K562 (cell line): ENCODE measurements at regions not wholly inside any gene's neighbourhood (a gene's known extent, or its start where the extent isn't known, plus 50 kb on each side); places are given as distances from the start of the nearest gene placed in this dataset.

ENCODE experiments used
- ATAC-seq: fragments of 200-7000 bp; cut with Tn5 transposase; 3 replicates; pipeline ENCODE4 v1.9.1; 2020; ENCODE audit warnings: moderate library complexity
- BruUV-seq: library from RNA; stranded (reverse); fragments of 400-500 nt; replicated peaks from 2 replicates; lab custom pipeline; 2021; lab: Mats Ljungman, UMichigan
- CTCF ChIA-PET: fragments of 300-600 bp; formaldehyde crosslinking; extraction: SDS; loops from one replicate; lab custom pipeline; 2021; ENCODE audit warnings: low intra/inter-chr PET ratio; lab: Yijun Ruan, JAX
- POLR2A ChIA-PET: fragments of 300-600, 350-650 bp; sonication (Branson Sonifier 250); formaldehyde crosslinking; extraction: SDS; loops from one replicate; lab custom pipeline; 2021; ENCODE audit warnings: antibody characterized with exemption, inconsistent platforms; lab: Yijun Ruan, JAX
- DNase-seq, 4 experiments: peaks; one replicate each; pipeline versions ENCODE4 v3.0.0 to v3.0.0-alpha.2; 2011 to 2018; ENCODE audit warnings: low spot score in 3 of 4, mixed read lengths in 3 of 4; ENCODE audit errors: extremely low read depth in 1 of 4
- FAIRE-seq: peaks from 2 replicates; lab custom pipeline; 2011; peaks lifted over from hg19 to GRCh38; lab: Jason Lieb, UNC
- H2AFZ ChIP-seq: 2 replicates; pipeline ENCODE4 v1.6.0; 2011; ENCODE audit warnings: low read depth, low read length, control low read depth, inconsistent platforms
- H3K27ac ChIP-seq: fragments of 200-600 bp; 3 replicates; pipeline ENCODE4 v1.8.0; 2011; ENCODE audit warnings: low read depth, mild to moderate bottlenecking, control low read depth, inconsistent platforms, low read length, moderate library complexity, mixed read lengths; ENCODE audit errors: extremely low read depth
- H3K27me3 ChIP-seq, 2 experiments: fragments of 300-600 bp in 1 of 2; 2 replicates in 1 of 2; 3 replicates in 1 of 2; pipeline versions ENCODE4 v1.6.0 to v1.8.0; 2011; ENCODE audit warnings: inconsistent platforms in 2 of 2, low read length in 2 of 2, mild to moderate bottlenecking in 1 of 2, mixed read lengths in 1 of 2, moderate library complexity in 1 of 2; ENCODE audit not compliant: control insufficient read depth in 2 of 2, insufficient read depth in 2 of 2
- H3K36me3 ChIP-seq: fragments of 300-600 bp; 3 replicates; pipeline ENCODE4 v1.8.0; 2011; ENCODE audit warnings: mild to moderate bottlenecking, low read length, inconsistent platforms; ENCODE audit not compliant: control insufficient read depth, insufficient read depth
- H3K4me1 ChIP-seq, 2 experiments: fragments of 200-600 bp in 1 of 2; replicated peaks in 1 of 2; 2 replicates in 1 of 2; 3 replicates in 1 of 2; pipeline versions ENCODE4 v1.5.1 to v1.8.0; 2011; ENCODE audit warnings: inconsistent platforms in 2 of 2, low read length in 2 of 2, mild to moderate bottlenecking in 1 of 2, mixed read lengths in 1 of 2, moderate library complexity in 1 of 2; ENCODE audit not compliant: control insufficient read depth in 2 of 2, insufficient read depth in 2 of 2
- H3K4me2 ChIP-seq: 2 replicates; pipeline ENCODE4 v1.6.1; 2011; ENCODE audit warnings: low read length, control low read depth, inconsistent platforms, mixed read lengths; ENCODE audit not compliant: insufficient read depth
- H3K4me3 ChIP-seq: fragments of 200-600 bp; sonication (generic), shearing (Covaris generic); 2 replicates; pipeline ENCODE4 v1.5.1; 2016; ENCODE audit warnings: control low read depth, inconsistent platforms
- H3K79me2 ChIP-seq: fragments of 200-600 bp; 3 replicates; pipeline ENCODE4 v1.8.0; 2011; ENCODE audit warnings: low read length, inconsistent platforms; ENCODE audit not compliant: control insufficient read depth, insufficient read depth
- H3K9ac ChIP-seq, 2 experiments: 2 replicates each; pipeline versions ENCODE4 v1.6.0 to v1.6.1; 2011; ENCODE audit warnings: low read depth in 2 of 2, low read length in 2 of 2, control low read depth in 1 of 2, inconsistent platforms in 1 of 2, mild to moderate bottlenecking in 1 of 2, mixed read lengths in 1 of 2; ENCODE audit not compliant: insufficient read depth in 1 of 2
- H3K9me1 ChIP-seq: one replicate; pipeline ENCODE4 v1.6.0; 2011; ENCODE audit warnings: inconsistent platforms, mild to moderate bottlenecking, low read length, moderate library complexity; ENCODE audit not compliant: control insufficient read depth, insufficient read depth
- H3K9me3 ChIP-seq: replicated peaks from 2 replicates; pipeline ENCODE4 v1.5.1; 2011; ENCODE audit warnings: low read depth, low read length, inconsistent platforms; ENCODE audit not compliant: control insufficient read depth, insufficient read depth
- H4K20me1 ChIP-seq: replicated peaks from 2 replicates; pipeline ENCODE4 v1.6.1; 2011; ENCODE audit warnings: low read length, inconsistent platforms, mixed read lengths; ENCODE audit not compliant: control insufficient read depth, insufficient read depth
- BMI1 ChIP-seq: fragments of 150-350 bp; IDR thresholded peaks from 2 replicates; pipeline ENCODE4 v1.6.1; 2014; ENCODE audit warnings: low read length
- EP400 ChIP-seq: fragments of 450-650 bp; IDR thresholded peaks from 2 replicates; pipeline ENCODE4 v1.6.1; 2017; ENCODE audit warnings: antibody characterized with exemption, mild to moderate bottlenecking, moderate library complexity
- HOXB6 ChIP-seq: fragments of 250-450 bp; sonication (Bioruptor Pico); IDR thresholded peaks from 2 replicates; pipeline ENCODE4 v1.5.1; 2022; ENCODE audit warnings: mild to moderate bottlenecking, borderline replicate concordance
- KLF10 ChIP-seq: fragments of 250-450 bp; sonication (Bioruptor Pico); IDR thresholded peaks from 2 replicates; pipeline ENCODE4 v1.6.1; 2021; ENCODE audit warnings: matching md5 sums
- PYGO2 ChIP-seq: fragments of 450-650 bp; IDR thresholded peaks from 2 replicates; pipeline ENCODE4 v1.6.1; 2016; ENCODE audit warnings: mild to moderate bottlenecking, missing genetic modification characterization, moderate library complexity, missing compliant biosample characterization
- RAD21 ChIP-seq, 2 experiments: fragments of 250-450 bp in 1 of 2; fragments of 450-650 bp in 1 of 2; sonication (Bioruptor Pico) in 1 of 2; formaldehyde crosslinking in 1 of 2; IDR thresholded peaks in 1 of 2; conservative IDR thresholded peaks in 1 of 2; 2 replicates each; pipeline versions ENCODE4 v1.4.0 to v1.8.0; 2020 to 2022; ENCODE audit warnings: mild to moderate bottlenecking in 2 of 2, moderate library complexity in 1 of 2
- SIX5 ChIP-seq, 2 experiments: IDR thresholded peaks; 2 replicates each; pipeline ENCODE4 v1.6.1; 2011; ENCODE audit warnings: low read length in 2 of 2, borderline replicate concordance in 1 of 2, low read depth in 1 of 2, mild to moderate bottlenecking in 1 of 2, moderate library complexity in 1 of 2; ENCODE audit not compliant: insufficient read depth in 1 of 2
- ZNF583 ChIP-seq: fragments of 250-450 bp; sonication (Bioruptor Pico); IDR thresholded peaks from 2 replicates; pipeline ENCODE4 v1.4.0; 2020
- WGBS: fragments of 100-300 bp; shearing (Covaris generic); methylation state at CpG from one replicate; pipeline ENCODE4 v1.1.6; 2016; ENCODE audit warnings: low coverage, mixed read lengths; ENCODE audit not compliant: insufficient coverage; ENCODE audit errors: missing lambda C conversion rate; 5-methylcytosine and 5-hydroxymethylcytosine counted together
- in situ Hi-C: fragments of 300-500 bp; cut with MboI; formaldehyde crosslinking; loops from 4 replicates; pipeline ENCODE4 v1.15.0; 2018; ENCODE audit warnings: inconsistent platforms, mixed read lengths
- intact Hi-C: fragments of 100-400 bp; cut with micrococcal nuclease; formaldehyde crosslinking; loops from 2 replicates; pipeline ENCODE4 v1.14.2; 2022
- TF ChIP-seq, protein P1 (sequence below): fragments of 450-650 bp; IDR thresholded peaks from 2 replicates; pipeline ENCODE4 v1.7.0; 2016; ENCODE audit warnings: borderline replicate concordance
- TF ChIP-seq, protein P2 (sequence below): fragments of 250-450 bp; sonication (Bioruptor Pico); IDR thresholded peaks from 2 replicates; pipeline ENCODE4 v1.5.0; 2021; ENCODE audit warnings: mild to moderate bottlenecking, borderline replicate concordance
- TF ChIP-seq, protein P3 (sequence below): fragments of 450-650 bp; IDR thresholded peaks from 2 replicates; pipeline ENCODE4 v1.6.1; 2016; ENCODE audit warnings: missing biosample characterization, missing genetic modification characterization

DNA sequence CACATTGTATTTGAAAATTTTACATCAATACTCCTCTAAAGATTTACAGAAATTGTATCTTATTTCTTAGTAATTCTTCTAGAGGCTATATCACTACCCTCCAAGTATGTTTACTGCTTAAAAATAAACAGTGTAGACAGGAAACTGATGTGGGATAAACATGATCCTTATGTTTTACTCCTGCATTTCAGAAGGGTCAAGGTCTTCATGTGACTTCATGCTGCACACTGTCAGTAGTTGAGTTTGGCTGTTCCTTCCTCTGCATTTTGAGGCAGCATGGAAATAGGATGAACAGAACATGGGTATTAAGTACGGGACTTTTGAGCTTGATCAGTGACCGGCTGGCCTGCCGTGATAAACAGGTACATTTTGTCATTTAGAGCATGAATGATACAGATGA lies 179.2 kb upstream of the FERMT1 start:
- ChIA-PET CTCF (no interaction called here), POLR2A (no interaction called here)
- Histone ChIP-seq H3K9me3 (no peaks in the 10 kb centered on the region), H3K4me1 (no peaks in the 10 kb centered on the region), H3K4me2 (no peak overlapping the region), H3K36me3 (no peaks in the 10 kb centered on the region), H2AFZ (no peak overlapping the region), H3K9ac (no peak overlapping the region), H3K79me2 (no peaks in the 10 kb centered on the region), H3K27ac (no peak overlapping the region)
- BruUV-seq = no TSS peak
- no peak for FAIRE-seq
- intact Hi-C loops = no loop called here
- WGBS = 0% methylated on average over 3 of the region's 3 CpGs
- TF ChIP-seq SIX5 (IDR thresholded peaks at IDR 0.05; ENCODE audit: borderline replicate concordance in 1 of 2, insufficient read depth in 1 of 2, low read depth in 1 of 2, low read length in 2 of 2) = no peak
- TF ChIP-seq PYGO2 = no peak
- TF ChIP-seq RAD21 (CRISPR knock-in tag; conservative IDR thresholded peaks at IDR 0.05 in 1 of 2, IDR thresholded peaks at IDR 0.05 in 1 of 2) = no peak
- TF ChIP-seq, all 486 proteins: peak for 0
- no peak overlapping the region for H3K4me3 ChIP-seq
- in situ Hi-C loops = no loop called here
- ATAC-seq (no peak), DNase-seq (no peak)
- no peaks in the 10 kb centered on the region for H4K20me1 ChIP-seq
- no peaks in the 10 kb centered on the region for H3K27me3 ChIP-seq
- no peaks in the 10 kb centered on the region for H3K9me1 ChIP-seq

DNA sequence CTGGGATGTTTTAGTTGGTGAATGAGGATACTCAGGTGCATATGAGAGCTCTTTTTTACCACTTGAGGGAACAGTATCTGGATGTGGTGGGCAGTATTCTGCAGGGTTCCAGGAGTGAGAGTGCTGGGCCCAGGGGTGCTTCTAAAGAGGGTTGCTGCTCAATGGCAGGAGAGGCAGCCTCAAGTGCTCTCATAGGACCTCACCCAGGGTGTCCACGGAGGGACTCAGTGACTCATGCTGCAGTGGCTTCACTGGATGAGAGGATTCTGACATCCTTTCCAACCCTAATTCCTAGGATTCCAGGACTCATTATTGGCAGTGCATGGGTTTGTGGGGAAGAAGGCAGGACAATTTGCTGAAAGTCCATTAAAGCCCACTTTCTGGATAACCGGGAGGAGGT lies 176.6 kb upstream of the FERMT1 start:
- Histone ChIP-seq H3K4me3 (no peak overlapping the region), H2AFZ (no peak overlapping the region), H3K79me2 (no peaks in the 10 kb centered on the region), H3K4me2 (no peak overlapping the region), H3K9me1 (no peaks in the 10 kb centered on the region), H3K9me3 (no peaks in the 10 kb centered on the region), H3K36me3 (no peaks in the 10 kb centered on the region), H3K27ac (no peak overlapping the region), H3K4me1 (no peaks in the 10 kb centered on the region), H3K9ac (no peak overlapping the region), H4K20me1 (no peaks in the 10 kb centered on the region), H3K27me3 (no peaks in the 10 kb centered on the region)
- no peak for ATAC-seq
- intact Hi-C loops (no loop called here), in situ Hi-C loops (no loop called here)
- ChIA-PET CTCF (no interaction called here), POLR2A (no interaction called here)
- BruUV-seq = no TSS peak
- no peak for FAIRE-seq
- 0% methylated on average over 2 of the region's 2 CpGs for WGBS
- no peak for DNase-seq
- TF ChIP-seq, protein P1, sequence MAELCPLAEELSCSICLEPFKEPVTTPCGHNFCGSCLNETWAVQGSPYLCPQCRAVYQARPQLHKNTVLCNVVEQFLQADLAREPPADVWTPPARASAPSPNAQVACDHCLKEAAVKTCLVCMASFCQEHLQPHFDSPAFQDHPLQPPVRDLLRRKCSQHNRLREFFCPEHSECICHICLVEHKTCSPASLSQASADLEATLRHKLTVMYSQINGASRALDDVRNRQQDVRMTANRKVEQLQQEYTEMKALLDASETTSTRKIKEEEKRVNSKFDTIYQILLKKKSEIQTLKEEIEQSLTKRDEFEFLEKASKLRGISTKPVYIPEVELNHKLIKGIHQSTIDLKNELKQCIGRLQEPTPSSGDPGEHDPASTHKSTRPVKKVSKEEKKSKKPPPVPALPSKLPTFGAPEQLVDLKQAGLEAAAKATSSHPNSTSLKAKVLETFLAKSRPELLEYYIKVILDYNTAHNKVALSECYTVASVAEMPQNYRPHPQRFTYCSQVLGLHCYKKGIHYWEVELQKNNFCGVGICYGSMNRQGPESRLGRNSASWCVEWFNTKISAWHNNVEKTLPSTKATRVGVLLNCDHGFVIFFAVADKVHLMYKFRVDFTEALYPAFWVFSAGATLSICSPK = no peak
- TF ChIP-seq BMI1 (no peak), KLF10 (CRISPR knock-in tag) (no peak), ZNF583 (CRISPR knock-in tag) (no peak), HOXB6 (no peak), EP400 (no peak)
- TF ChIP-seq, protein P2, sequence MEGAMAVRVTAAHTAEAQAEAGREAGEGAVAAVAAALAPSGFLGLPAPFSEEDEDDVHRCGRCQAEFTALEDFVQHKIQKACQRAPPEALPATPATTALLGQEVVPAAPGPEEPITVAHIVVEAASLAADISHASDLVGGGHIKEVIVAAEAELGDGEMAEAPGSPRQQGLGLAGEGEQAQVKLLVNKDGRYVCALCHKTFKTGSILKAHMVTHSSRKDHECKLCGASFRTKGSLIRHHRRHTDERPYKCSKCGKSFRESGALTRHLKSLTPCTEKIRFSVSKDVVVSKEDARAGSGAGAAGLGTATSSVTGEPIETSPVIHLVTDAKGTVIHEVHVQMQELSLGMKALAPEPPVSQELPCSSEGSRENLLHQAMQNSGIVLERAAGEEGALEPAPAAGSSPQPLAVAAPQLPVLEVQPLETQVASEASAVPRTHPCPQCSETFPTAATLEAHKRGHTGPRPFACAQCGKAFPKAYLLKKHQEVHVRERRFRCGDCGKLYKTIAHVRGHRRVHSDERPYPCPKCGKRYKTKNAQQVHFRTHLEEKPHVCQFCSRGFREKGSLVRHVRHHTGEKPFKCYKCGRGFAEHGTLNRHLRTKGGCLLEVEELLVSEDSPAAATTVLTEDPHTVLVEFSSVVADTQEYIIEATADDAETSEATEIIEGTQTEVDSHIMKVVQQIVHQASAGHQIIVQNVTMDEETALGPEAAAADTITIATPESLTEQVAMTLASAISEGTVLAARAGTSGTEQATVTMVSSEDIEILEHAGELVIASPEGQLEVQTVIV (CRISPR knock-in tag) = no peak
- TF ChIP-seq, protein P3, sequence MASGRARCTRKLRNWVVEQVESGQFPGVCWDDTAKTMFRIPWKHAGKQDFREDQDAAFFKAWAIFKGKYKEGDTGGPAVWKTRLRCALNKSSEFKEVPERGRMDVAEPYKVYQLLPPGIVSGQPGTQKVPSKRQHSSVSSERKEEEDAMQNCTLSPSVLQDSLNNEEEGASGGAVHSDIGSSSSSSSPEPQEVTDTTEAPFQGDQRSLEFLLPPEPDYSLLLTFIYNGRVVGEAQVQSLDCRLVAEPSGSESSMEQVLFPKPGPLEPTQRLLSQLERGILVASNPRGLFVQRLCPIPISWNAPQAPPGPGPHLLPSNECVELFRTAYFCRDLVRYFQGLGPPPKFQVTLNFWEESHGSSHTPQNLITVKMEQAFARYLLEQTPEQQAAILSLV (tag) = no peak
